GM19468 (cell line): ENCODE measurements at regions not wholly inside any gene's neighbourhood (a gene's known extent, or its start where the extent isn't known, plus 50 kb on each side); places are given as distances from the start of the nearest gene placed in this dataset.

Experiments used
- ATAC-seq: cut with Tn5 transposase; IDR thresholded peaks from one replicate; pipeline ENCODE4 v1.9.1; 2021; ENCODE audit warnings: mild to moderate bottlenecking, moderate library complexity, moderate number of reproducible peaks; ENCODE audit not compliant: unreplicated experiment; ENCODE audit errors: extremely low read depth

GRCh38 chr13:31853643-31854326 lies 114.5 kb downstream of the RXFP2 start:
- ATAC-seq, result no peak

- ATAC-seq, result no peak
Observed at GRCh38 chr13:31859571-31859970, 120.2 kb downstream of the RXFP2 start.

- ATAC-seq, result no peak
Observed at GRCh38 chr13:31860002-31860401, 120.7 kb downstream of the RXFP2 start.

- ATAC-seq, result peak; percentile 70
Observed at GRCh38 chr13:31862828-31863227, 123.5 kb downstream of the RXFP2 start.

GRCh38 chr13:31864307-31864706 lies 125.0 kb downstream of the RXFP2 start:
- no peak for ATAC-seq

GRCh38 chr13:31866099-31866498 lies 126.8 kb downstream of the RXFP2 start:
- ATAC-seq, result no peak

GRCh38 chr13:31867709-31868108 lies 128.4 kb downstream of the RXFP2 start:
- ATAC-seq, result no peak

- ATAC-seq, result no peak
Observed at GRCh38 chr13:31869582-31869981, 130.3 kb downstream of the RXFP2 start.

- ATAC-seq, result no peak
Observed at GRCh38 chr13:31870511-31870910, 131.2 kb downstream of the RXFP2 start.

- no peak for ATAC-seq
Observed at GRCh38 chr13:31873145-31873544, 133.8 kb downstream of the RXFP2 start.

GRCh38 chr13:31875134-31875533 lies 135.8 kb downstream of the RXFP2 start:
- no peak for ATAC-seq

- no peak for ATAC-seq
Observed at GRCh38 chr13:31878052-31878451, 138.7 kb downstream of the RXFP2 start.

- ATAC-seq, result no peak
Observed at GRCh38 chr13:31878495-31878894, 139.2 kb downstream of the RXFP2 start.

GRCh38 chr13:31878955-31879354 lies 139.6 kb downstream of the RXFP2 start:
- no peak for ATAC-seq

GRCh38 chr13:31880851-31881494 lies 141.6 kb downstream of the RXFP2 start:
- no peak for ATAC-seq

GRCh38 chr13:31881495-31881882 lies 142.2 kb downstream of the RXFP2 start:
- ATAC-seq, result no peak

GRCh38 chr13:31882794-31883193 lies 143.5 kb downstream of the RXFP2 start:
- ATAC-seq, result no peak

- no peak for ATAC-seq
Observed at GRCh38 chr13:31884556-31884955, 145.2 kb downstream of the RXFP2 start.

GRCh38 chr13:31885994-31886393 lies 145.6 kb upstream of the FRY start:
- ATAC-seq, result no peak

- ATAC-seq, result no peak
Observed at GRCh38 chr13:31887286-31887685, 144.3 kb upstream of the FRY start.

GRCh38 chr13:31890946-31891345 lies 140.6 kb upstream of the FRY start:
- ATAC-seq, result no peak

- ATAC-seq, result no peak
Observed at GRCh38 chr13:31891472-31891871, 140.1 kb upstream of the FRY start.
